GM10266 (cell line): ENCODE measurements at regions not wholly inside any gene's neighbourhood (a gene's known extent, or its start where the extent isn't known, plus 50 kb on each side); places are given as distances from the start of the nearest gene placed in this dataset.

Experiments
- DNase-seq: peaks from one replicate; pipeline ENCODE4 v3.0.0; 2012; ENCODE audit errors: extremely low spot score
- CTCF ChIP-seq: IDR thresholded peaks from 2 replicates; pipeline ENCODE4 v1.5.1; 2012; ENCODE audit warnings: mild to moderate bottlenecking, low read depth; ENCODE audit not compliant: control insufficient read depth, insufficient read depth; ENCODE audit errors: missing control alignments

GRCh38 chr1:68620571-68620970, 123.7 kb upstream of the DEPDC1 start:
- no peak for TF ChIP-seq CTCF

GRCh38 chr1:68623700-68624099, 126.8 kb upstream of the DEPDC1 start:
- TF ChIP-seq CTCF = no peak
- no peak for DNase-seq

More at GRCh38 chr1:68620571-68620970, 123.7 kb upstream of the DEPDC1 start:
- no peak for DNase-seq

GRCh38 chr1:68624233-68624632, 127.4 kb upstream of the DEPDC1 start:
- no peak for TF ChIP-seq CTCF
- DNase-seq = no peak

- no peak for TF ChIP-seq CTCF
- DNase-seq = no peak
Observed at GRCh38 chr1:68625624-68626023, 128.7 kb upstream of the DEPDC1 start.

- no peak for TF ChIP-seq CTCF
- DNase-seq = no peak
Observed at GRCh38 chr1:68633141-68633919, 136.4 kb upstream of the DEPDC1 start.

- no peak for DNase-seq
- TF ChIP-seq CTCF = no peak
Observed at GRCh38 chr1:68644504-68644903, 147.6 kb upstream of the DEPDC1 start.

- TF ChIP-seq CTCF = no peak
- no peak for DNase-seq
Observed at GRCh38 chr1:68651115-68651514, 154.2 kb upstream of the DEPDC1 start.
